B cell (primary cell): ENCODE measurements at regions not wholly inside any gene's neighbourhood (a gene's known extent, or its start where the extent isn't known, plus 50 kb on each side); places are given as distances from the start of the nearest gene placed in this dataset.

Experiments used
- ATAC-seq: fragments of 200-7000 bp; cut with Tn5 transposase; one replicate; pipeline ENCODE4 v1.10.0; 2021; ENCODE audit warnings: low read depth, mild to moderate bottlenecking, moderate number of reproducible peaks, moderate library complexity
- CTCF ChIA-PET: fragments of 350-600 bp; sonication (Branson Sonifier 250); formaldehyde crosslinking; loops from one replicate; lab custom pipeline; 2021; ENCODE audit warnings: antibody characterized with exemption, inconsistent platforms; lab: Charles Lee
- POLR2A ChIA-PET: fragments of 350-600 bp; sonication (Branson Sonifier 250); formaldehyde crosslinking; loops from one replicate; lab custom pipeline; 2021; ENCODE audit warnings: antibody characterized with exemption; lab: Charles Lee
- DNase-seq: peaks from one replicate; pipeline ENCODE4 v3.0.0; 2013
- H2AFZ ChIP-seq: 2 replicates; pipeline ENCODE4 v1.6.1; 2012; ENCODE audit warnings: mild to moderate bottlenecking, low read depth, low read length; ENCODE audit not compliant: insufficient read depth, poor library complexity, severe bottlenecking
- H3K27ac ChIP-seq, 2 donors: 1 replicate in 1 of 2; 2 replicates in 1 of 2; pipeline ENCODE4 v1.5.1; 2012 to 2013; ENCODE audit warnings: low read length in 2 of 2, mild to moderate bottlenecking in 2 of 2, moderate library complexity in 1 of 2
- H3K27me3 ChIP-seq, 4 experiments: fragments of 200-600 bp in 1 of 4; sonication (generic) in 1 of 4; replicated peaks in 1 of 4; 1 replicate in 2 of 4; 2 replicates in 2 of 4; pipeline versions ENCODE4 v1.6.1 to v1.7.0; 2013 to 2016; ENCODE audit warnings: low read length in 3 of 4, mild to moderate bottlenecking in 2 of 4, mixed read lengths in 1 of 4, moderate library complexity in 1 of 4; ENCODE audit not compliant: insufficient read depth in 4 of 4, control insufficient read depth in 3 of 4; ENCODE audit errors: control extremely low read depth in 1 of 4
- H3K36me3 ChIP-seq, 2 experiments: replicated peaks in 1 of 2; 1 replicate in 1 of 2; 2 replicates in 1 of 2; pipeline versions ENCODE4 v1.6.1 to v1.7.1; 2013; ENCODE audit warnings: low read length in 1 of 2; ENCODE audit not compliant: insufficient read depth in 2 of 2, control insufficient read depth in 1 of 2; ENCODE audit errors: control extremely low read depth in 1 of 2, extremely low read depth in 1 of 2
- H3K4me1 ChIP-seq, 2 donors: fragments of 200-600 bp in 1 of 2; sonication (generic) in 1 of 2; 1 replicate in 1 of 2; 2 replicates in 1 of 2; pipeline versions ENCODE4 v1.5.1 to v1.6.1; 2013 to 2017; ENCODE audit warnings: low read length in 2 of 2; ENCODE audit not compliant: control insufficient read depth in 2 of 2, insufficient read depth in 2 of 2
- H3K4me2 ChIP-seq: replicated peaks from 2 replicates; pipeline ENCODE3; 2012; ENCODE audit warnings: mild to moderate bottlenecking, low read depth, low read length; ENCODE audit not compliant: poor library complexity, severe bottlenecking
- H3K4me3 ChIP-seq, 5 experiments: fragments of 200-600 bp in 1 of 5; sonication (generic) in 1 of 5; 1 replicate in 3 of 5; 2 replicates in 2 of 5; pipeline versions ENCODE4 v1.5.1 to v1.7.0; 2011 to 2016; ENCODE audit warnings: low read length in 4 of 5, mild to moderate bottlenecking in 4 of 5, low read depth in 2 of 5, control low read depth in 1 of 5, moderate library complexity in 1 of 5; ENCODE audit not compliant: insufficient read depth in 1 of 5; ENCODE audit errors: control extremely low read depth in 1 of 5, extremely low read depth in 1 of 5
- H3K79me2 ChIP-seq: fragments of 200-600 bp; sonication (generic); one replicate; pipeline ENCODE4 v1.6.0; 2016; ENCODE audit warnings: low read length; ENCODE audit not compliant: control insufficient read depth, insufficient read depth
- H3K9ac ChIP-seq: fragments of 200-600 bp; sonication (generic); 2 replicates; pipeline ENCODE4 v1.6.1; 2017; ENCODE audit warnings: mild to moderate bottlenecking, low read length, moderate library complexity
- H3K9me3 ChIP-seq, 3 donors: one replicate each; pipeline versions ENCODE4 v1.6.1 to v1.7.1; 2013; ENCODE audit warnings: low read length in 2 of 3; ENCODE audit not compliant: control insufficient read depth in 2 of 3, insufficient read depth in 1 of 3; ENCODE audit errors: control extremely low read depth in 1 of 3
- H4K20me1 ChIP-seq: 2 replicates; pipeline ENCODE4 v1.6.0; 2012; ENCODE audit warnings: mild to moderate bottlenecking, low read length; ENCODE audit not compliant: insufficient read depth, control insufficient read depth, poor library complexity, severe bottlenecking
- H3K27ac Mint-ChIP-seq: one replicate; pipeline ENCODE4 v1.8.0; 2021; ENCODE audit warnings: mixed read lengths
- H3K27me3 Mint-ChIP-seq: one replicate; pipeline ENCODE4 v1.8.0; 2021; ENCODE audit warnings: mixed read lengths
- H3K4me1 Mint-ChIP-seq: one replicate; pipeline ENCODE4 v1.8.0; 2021; ENCODE audit warnings: mixed read lengths
- H3K4me3 Mint-ChIP-seq: one replicate; pipeline ENCODE4 v1.8.0; 2021; ENCODE audit warnings: mixed read lengths
- H3K9me3 Mint-ChIP-seq: one replicate; pipeline ENCODE4 v1.8.0; 2022; ENCODE audit warnings: mixed read lengths; ENCODE audit not compliant: insufficient read depth
- CTCF ChIP-seq: fragments of 200-600 bp; IDR thresholded peaks from one replicate; pipeline ENCODE4 v1.8.0; 2022; ENCODE audit warnings: antibody characterized with exemption, mild to moderate bottlenecking
- EZH2 ChIP-seq: IDR thresholded peaks from 2 replicates; pipeline ENCODE4 v1.6.1; 2012; ENCODE audit warnings: borderline replicate concordance, low read depth, mild to moderate bottlenecking, moderate library complexity, low read length; ENCODE audit not compliant: insufficient read depth, poor library complexity, severe bottlenecking
- WGBS: methylation state at CpG from one replicate; pipeline ENCODE4 v1.1.5; 2013; ENCODE audit warnings: missing lambda C conversion rate; ENCODE audit not compliant: insufficient coverage; 5-methylcytosine and 5-hydroxymethylcytosine counted together
- intact Hi-C: fragments of 100-400 bp; cut with micrococcal nuclease; formaldehyde crosslinking; loops from one replicate; pipeline ENCODE4 v1.10.0; 2022

- TF ChIP-seq EZH2: no peak
- Histone ChIP-seq H3K36me3 (no peaks in the 10 kb centered on the region), H3K27ac (no peak overlapping the region), H3K4me2 (no peak overlapping the region), H3K27me3 (no peaks in the 10 kb centered on the region), H3K79me2 (no peaks in the 10 kb centered on the region), H3K9ac (no peak overlapping the region), H2AFZ (no peak overlapping the region), H3K4me3 (no peak overlapping the region), H3K9me3 (no peaks in the 10 kb centered on the region), H4K20me1 (no peaks in the 10 kb centered on the region), H3K4me1 (no peaks in the 10 kb centered on the region)
- Mint-ChIP-seq H3K4me3 (no peak overlapping the region), H3K9me3 (no peaks in the 10 kb centered on the region), H3K27me3 (peaks cover 11% of the 10 kb centered on the region), H3K4me1 (no peaks in the 10 kb centered on the region), H3K27ac (no peak overlapping the region)
- CTCF ChIA-PET: no interaction called here
- DNase-seq (no peak), ATAC-seq (no peak)
- intact Hi-C loops: no loop called here
- WGBS: 93% methylated on average over 2 of the region's 5 CpGs
- POLR2A ChIA-PET: no interaction called here
Measured at GRCh38 chr2:61619561-61619960, 81.4 kb upstream of the XPO1 start.

- H4K20me1 ChIP-seq: no peaks in the 10 kb centered on the region
- WGBS: 87% methylated on average over 1 of the region's 2 CpGs
- no peak overlapping the region for H3K9ac ChIP-seq
- TF ChIP-seq CTCF (no peak), EZH2 (no peak)
- H3K4me1 Mint-ChIP-seq: no peaks in the 10 kb centered on the region
- H3K4me2 ChIP-seq: no peak overlapping the region
- H3K27me3 Mint-ChIP-seq: peaks cover 11% of the 10 kb centered on the region
- H3K4me3 ChIP-seq: no peak overlapping the region
- ChIA-PET CTCF (no interaction called here), POLR2A (no interaction called here)
- no peaks in the 10 kb centered on the region for H3K9me3 Mint-ChIP-seq
- H3K79me2 ChIP-seq: no peaks in the 10 kb centered on the region
- H3K9me3 ChIP-seq: no peaks in the 10 kb centered on the region
- no peaks in the 10 kb centered on the region for H3K36me3 ChIP-seq
- H3K27ac ChIP-seq: no peak overlapping the region
- H3K4me3 Mint-ChIP-seq: no peak overlapping the region
- H3K4me1 ChIP-seq: no peaks in the 10 kb centered on the region
- intact Hi-C loops: no loop called here
- H3K27me3 ChIP-seq: no peaks in the 10 kb centered on the region
- ATAC-seq (no peak), DNase-seq (no peak)
- no peak overlapping the region for H3K27ac Mint-ChIP-seq
- H2AFZ ChIP-seq: no peak overlapping the region
Measured at GRCh38 chr2:61617610-61618009, 79.5 kb upstream of the XPO1 start.
